HG03442 (cell line): ENCODE measurements at regions not wholly inside any gene's neighbourhood (a gene's known extent, or its start where the extent isn't known, plus 50 kb on each side); places are given as distances from the start of the nearest gene placed in this dataset.

ENCODE experiments used
- ATAC-seq: cut with Tn5 transposase; IDR thresholded peaks from one replicate; pipeline ENCODE4 v1.9.1; 2021; ENCODE audit warnings: mild to moderate bottlenecking, moderate library complexity; ENCODE audit not compliant: unreplicated experiment

- peak; percentile 44 for ATAC-seq
Measured at GRCh38 chr5:116702776-116703175, 128.2 kb upstream of the SEMA6A start.

- no peak for ATAC-seq
Measured at GRCh38 chr5:116699332-116699731, 124.7 kb upstream of the SEMA6A start.

GRCh38 chr5:116696366-116696765 is 121.7 kb upstream of the SEMA6A start:
- ATAC-seq, result peak; percentile 96

- no peak for ATAC-seq
Measured at GRCh38 chr5:116695681-116696080, 121.1 kb upstream of the SEMA6A start.

GRCh38 chr5:116686438-116686837 is 111.8 kb upstream of the SEMA6A start:
- ATAC-seq, result no peak

GRCh38 chr5:116685931-116686330 is 111.3 kb upstream of the SEMA6A start:
- no peak for ATAC-seq

GRCh38 chr5:116685069-116685468 is 110.4 kb upstream of the SEMA6A start:
- no peak for ATAC-seq

- peak; percentile 97 for ATAC-seq
Measured at GRCh38 chr5:116681334-116682013, 106.9 kb upstream of the SEMA6A start.

- ATAC-seq, result no peak
Measured at GRCh38 chr5:116675626-116675910, 100.9 kb upstream of the SEMA6A start.

- no peak for ATAC-seq
Measured at GRCh38 chr5:116674881-116675625, 100.4 kb upstream of the SEMA6A start.

GRCh38 chr5:116673453-116673852 is 98.8 kb upstream of the SEMA6A start:
- no peak for ATAC-seq

GRCh38 chr5:116672203-116672602 is 97.6 kb upstream of the SEMA6A start:
- ATAC-seq, result no peak

- ATAC-seq, result peak; percentile 95
Measured at GRCh38 chr5:116671211-116671736, 96.7 kb upstream of the SEMA6A start.

- ATAC-seq, result no peak
Measured at GRCh38 chr5:116669261-116670031, 94.8 kb upstream of the SEMA6A start.

GRCh38 chr5:116668390-116668789 is 93.8 kb upstream of the SEMA6A start:
- no peak for ATAC-seq

GRCh38 chr5:116666901-116667300 is 92.3 kb upstream of the SEMA6A start:
- ATAC-seq, result no peak

- no peak for ATAC-seq
Measured at GRCh38 chr5:116664988-116665387, 90.4 kb upstream of the SEMA6A start.

- ATAC-seq, result no peak
Measured at GRCh38 chr5:116663081-116663480, 88.5 kb upstream of the SEMA6A start.

- ATAC-seq, result no peak
Measured at GRCh38 chr5:116661419-116661818, 86.8 kb upstream of the SEMA6A start.

- no peak for ATAC-seq
Measured at GRCh38 chr5:116660929-116661328, 86.3 kb upstream of the SEMA6A start.

GRCh38 chr5:116658830-116659229 is 84.2 kb upstream of the SEMA6A start:
- ATAC-seq, result no peak

- no peak for ATAC-seq
Measured at GRCh38 chr5:116658141-116658540, 83.5 kb upstream of the SEMA6A start.
